ENCODE measurements at regions not wholly inside any gene's neighbourhood (a gene's known extent, or its start where the extent isn't known, plus 50 kb on each side); places are given as distances from the start of the nearest gene placed in this dataset.
"Not testable (repeated sequence)": the region's sequence is repeated elsewhere in the genome, so short reads cannot be mapped to it uniquely, and the experiment has no call there.

DNA sequence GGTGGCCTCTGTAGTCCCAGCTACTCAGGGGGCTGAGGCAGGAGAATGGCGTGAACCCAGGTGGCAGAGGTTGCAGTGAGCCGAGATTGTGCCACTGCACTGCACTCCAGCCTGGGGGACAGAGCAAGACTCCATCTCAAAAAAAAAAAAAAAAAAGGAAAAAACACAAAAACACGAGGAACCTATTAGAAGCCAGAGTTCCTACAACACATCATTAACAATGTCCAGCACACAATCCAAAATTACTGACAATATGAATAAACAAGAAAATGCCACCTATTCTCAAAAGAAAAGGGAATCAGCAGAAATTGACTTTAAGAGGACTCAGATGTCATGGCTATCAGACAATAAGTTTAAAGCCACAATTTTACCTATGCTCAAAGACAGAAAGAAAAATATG, 57.3 kb upstream of the HS3ST3A1 start:
- not testable (repeated sequence) for DNase-seq

DNA sequence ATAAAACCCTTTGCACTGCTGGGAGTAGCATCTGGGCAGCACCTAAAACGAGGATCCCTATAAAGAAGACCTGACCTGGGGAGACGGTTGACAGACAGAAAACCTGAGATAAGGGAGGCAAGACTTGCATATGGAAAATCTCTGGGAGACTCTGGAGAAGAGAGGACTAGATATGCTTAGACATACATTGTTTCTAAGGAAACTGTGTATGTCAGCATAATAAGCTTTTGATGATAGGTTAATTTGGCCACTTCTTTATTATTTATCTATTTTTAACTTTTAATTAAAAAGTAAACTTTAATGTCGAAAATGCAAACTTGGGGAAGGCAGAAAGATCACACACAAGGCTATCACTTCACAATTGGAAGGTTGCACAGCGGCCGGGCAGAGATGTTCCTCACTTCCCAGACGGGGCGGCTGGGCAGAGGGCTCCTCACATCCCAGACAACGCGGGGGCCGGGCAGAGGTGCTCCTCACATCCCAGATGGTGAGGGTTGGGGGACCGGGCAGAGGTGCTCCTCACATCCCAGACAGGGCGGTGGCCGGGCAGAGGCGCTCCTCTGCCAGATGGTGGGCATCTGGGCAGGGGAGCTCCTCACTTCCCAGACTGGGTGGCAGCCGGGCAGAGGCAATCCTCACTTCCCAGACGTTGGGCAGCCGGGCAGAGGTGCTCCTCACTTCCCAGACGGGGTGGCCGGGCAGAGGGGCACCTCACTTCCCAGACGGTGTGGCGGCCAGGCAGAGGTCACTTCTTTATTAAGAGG, 64.3 kb upstream of the HS3ST3A1 start:
- no peak for DNase-seq

DNA sequence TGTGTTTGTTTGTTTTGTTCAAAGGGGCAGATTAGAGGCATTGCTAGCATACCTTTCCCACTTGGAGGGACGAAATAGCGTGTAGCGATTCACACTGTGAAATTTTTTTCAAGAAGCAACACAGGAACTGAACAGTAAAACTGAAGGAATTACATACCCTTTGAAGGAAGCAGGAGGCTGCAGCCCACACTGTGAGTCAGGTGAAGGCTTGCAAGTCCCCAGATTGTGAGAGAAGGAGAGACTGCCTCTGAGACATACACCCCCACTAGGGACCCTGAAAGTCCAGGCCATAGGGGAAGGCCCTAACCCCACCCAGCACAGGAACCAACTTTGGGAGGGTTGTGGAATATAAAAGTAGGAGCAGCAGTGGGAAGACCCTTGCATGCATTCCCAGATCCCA, 69.6 kb upstream of the HS3ST3A1 start:
- DNase-seq = no peak

DNA sequence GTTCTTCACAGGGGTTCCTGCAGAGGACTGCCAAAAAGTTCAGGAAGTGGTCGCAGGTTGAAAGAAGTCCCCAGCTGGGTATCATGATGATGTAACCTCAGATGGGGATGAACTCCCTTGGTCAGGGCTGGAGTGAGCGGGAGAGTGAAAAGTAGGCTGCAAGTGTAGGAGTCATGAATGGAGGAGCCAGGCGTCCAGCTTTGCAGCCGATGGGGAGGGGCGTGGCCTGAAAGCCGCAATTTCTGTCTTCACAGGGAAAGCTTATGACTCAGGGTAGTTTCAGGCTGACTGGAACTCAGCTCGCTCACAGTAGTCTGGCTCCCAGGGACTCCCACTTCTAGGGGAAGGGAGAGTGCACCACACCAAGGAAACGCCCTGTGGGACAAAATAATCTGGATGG, 70.0 kb upstream of the HS3ST3A1 start:
- no peak for DNase-seq

DNA sequence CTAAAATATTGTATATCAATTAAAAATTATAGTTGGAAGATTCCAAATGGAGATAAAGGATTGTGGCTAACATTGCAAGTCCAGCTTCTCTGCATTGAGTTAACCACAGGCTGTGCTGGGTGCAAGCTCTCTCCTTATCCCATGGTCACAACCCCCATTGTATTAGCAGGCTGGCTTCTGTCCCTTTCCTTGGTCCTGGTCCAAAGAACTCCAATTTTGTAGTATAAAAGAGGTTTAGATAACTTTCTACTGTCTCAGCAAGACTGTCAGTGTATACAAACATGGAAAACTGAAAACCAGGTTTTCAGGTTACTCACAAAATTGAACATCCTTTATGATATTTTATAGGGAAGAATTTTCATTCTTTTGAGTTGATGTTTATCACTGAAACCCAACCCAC, 76.6 kb upstream of the HS3ST3A1 start:
- DNase-seq = peak in 1 of 2 donors; percentile 10

DNA sequence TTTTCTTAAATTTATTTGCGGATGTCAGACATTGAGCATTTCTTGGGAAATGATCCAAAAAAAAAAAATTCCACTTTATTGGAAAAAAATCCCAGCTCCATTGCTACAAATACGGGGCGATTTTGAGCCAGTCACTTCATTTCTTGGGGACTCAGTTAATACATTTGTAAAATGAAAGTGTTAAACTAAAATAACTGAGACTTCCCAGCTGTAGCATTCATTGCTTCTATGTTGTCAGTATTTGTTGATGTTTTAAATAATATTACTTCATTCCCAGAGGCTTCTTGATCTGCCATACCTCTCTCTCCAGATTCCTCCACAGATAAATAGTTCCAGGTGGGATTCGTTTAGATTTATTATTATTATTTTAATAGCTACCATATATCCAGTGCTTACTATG, 77.1 kb upstream of the HS3ST3A1 start:
- peak; percentile 24 to 38 for DNase-seq

DNA sequence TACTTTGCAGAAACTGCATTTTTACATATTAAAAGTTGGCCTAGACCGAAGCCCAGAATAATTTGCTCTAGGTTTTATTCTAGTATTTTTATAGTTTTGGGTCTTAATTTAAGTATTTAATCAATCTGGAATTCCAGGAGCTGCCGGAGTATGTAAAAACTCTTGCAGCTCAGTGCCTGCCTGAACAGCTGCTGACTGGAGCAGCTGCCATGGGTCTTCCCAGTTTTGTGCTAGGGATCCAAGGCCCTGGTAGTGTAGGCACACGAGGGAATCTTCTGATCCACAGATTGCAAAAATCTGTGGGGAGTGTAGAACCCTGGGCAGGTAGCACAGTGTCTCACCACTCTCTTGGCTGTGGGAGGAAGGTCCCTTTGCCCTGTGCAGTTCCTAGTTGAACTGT, 87.0 kb upstream of the HS3ST3A1 start:
- no peak for DNase-seq

DNA sequence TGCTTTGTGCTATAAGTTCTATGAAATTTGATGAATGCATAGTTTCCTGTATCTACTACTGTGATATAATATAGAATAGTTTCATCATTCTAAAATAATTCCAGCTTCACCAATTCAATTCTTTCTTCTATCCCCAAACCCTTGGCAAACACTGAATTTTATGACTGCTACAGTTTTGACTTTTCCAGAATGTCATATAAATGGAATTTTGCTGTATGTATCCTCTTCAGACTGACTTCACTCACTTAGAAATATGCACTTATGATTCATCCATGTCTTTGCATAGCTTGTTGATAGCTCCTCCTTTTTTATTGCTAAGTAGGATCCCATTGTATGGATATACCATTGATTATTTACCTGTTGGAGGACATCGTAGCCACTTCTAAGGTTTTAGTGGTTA, 89.1 kb upstream of the HS3ST3A1 start:
- DNase-seq = no peak

DNA sequence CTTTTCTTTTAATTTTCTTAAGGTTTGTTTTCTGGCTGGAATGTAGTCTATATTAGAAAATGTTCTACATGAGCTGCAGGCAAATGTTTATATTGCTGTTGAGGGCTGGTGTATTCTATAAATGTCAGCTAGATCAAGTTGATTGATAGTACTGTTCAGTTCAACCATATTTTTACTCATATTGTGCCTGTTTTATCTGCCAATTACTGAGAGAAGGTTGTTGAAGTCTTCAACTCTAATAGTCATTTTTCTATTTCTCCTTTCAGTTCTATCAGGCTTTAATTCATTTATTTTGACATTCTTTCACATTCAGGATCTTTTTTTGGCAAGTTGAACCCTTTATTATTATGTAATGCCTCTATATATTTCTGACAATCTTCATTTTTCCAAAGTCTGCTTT, 93.2 kb upstream of the HS3ST3A1 start:
- DNase-seq = no peak

DNA sequence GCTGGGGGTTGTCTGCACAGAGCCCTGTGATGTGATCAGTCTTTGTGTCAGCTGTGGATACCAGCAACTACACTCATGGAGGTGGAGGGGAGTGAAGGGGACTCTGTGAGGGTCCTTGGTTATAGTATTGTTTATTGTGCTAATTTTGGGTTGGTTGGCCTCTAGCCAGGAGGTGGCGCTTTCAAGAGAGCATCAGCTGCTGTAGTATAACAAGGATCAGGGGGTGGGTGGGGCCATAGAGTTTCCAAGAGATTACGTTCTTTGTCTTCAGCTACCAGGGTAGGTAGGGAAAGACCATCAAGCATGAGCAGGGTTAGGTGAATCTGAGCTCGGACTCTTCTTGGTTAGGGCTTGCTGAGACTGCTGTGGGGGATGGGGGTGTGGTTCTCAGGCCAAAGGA, 97.1 kb upstream of the HS3ST3A1 start:
- DNase-seq = no peak

DNA sequence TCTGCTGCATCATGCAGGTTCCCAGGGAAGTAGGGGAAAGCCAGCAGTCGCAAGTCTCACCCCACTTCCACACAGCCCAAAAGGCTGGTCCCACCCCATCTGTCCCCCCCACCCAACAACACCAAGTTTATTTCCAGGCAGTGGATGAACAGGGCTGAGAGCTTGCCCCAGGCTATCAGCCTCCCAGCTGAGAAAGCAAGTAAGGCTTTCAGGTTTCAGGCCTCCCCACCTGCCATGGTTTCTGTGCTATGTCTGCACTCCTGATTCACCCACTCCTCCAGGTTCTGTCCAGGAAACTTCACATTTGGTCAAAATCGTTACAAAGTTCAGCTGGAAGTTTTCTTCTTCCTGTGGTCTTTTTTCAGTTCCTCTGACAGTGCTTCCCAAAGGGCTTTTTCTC, 97.5 kb upstream of the HS3ST3A1 start:
- DNase-seq = no peak

DNA sequence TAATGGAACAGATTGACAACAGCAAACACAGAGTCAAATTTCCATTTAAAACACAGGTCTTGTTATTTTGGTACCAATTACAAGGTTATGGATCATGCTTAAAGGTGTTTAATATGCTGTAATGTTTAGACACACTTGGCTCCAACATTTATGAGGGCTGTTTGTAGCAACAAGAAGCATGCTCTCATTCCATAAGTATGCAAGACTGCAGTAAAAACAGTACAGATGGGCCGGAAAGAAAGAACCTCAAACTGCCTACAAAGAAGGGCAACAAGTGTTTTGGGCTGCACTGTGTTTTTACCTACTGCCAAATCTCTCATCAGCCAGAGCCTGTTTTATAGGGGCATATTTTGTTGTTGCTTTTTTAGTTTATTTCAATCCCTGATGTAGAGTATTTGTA, 100.5 kb upstream of the HS3ST3A1 start:
- no peak for DNase-seq

DNA sequence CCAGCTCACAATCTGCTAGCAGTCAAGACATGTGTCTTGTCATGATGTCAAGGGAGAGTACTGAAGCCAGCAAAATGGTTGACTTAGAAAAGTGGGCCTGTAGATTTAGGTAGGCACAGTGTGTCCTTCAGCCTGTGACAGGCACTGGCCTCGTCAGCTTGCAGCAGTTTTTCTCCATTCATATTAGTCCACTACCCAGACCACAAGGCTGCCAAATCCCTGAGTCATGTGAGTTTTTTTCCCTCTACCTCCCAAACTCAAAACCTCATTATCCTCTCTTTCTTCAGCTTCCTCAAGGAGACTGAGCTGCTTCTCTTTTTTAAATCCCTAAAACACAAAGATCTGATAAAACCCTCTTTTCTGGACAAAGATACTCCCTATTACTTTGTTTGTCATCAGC, 102.6 kb upstream of the HS3ST3A1 start:
- DNase-seq = no peak

DNA sequence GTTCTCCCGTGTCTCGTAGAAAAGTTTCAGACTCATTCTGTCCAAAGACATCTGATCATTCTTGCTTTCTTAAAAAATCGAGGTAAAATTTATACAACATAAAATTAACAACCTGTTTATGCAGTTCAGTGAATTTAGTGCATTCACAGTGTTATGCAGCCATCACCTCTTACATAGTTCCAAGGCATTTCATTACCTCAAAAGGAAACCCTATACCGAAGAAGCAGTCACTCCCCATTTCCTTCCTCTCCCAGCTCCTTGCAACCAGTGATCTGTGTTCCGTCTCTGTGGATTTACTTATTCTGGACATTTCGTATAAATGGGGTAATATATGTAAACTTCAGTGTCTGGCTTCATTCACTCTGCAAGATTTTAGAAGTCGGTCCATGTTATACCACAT, 103.5 kb upstream of the HS3ST3A1 start:
- DNase-seq = no peak

DNA sequence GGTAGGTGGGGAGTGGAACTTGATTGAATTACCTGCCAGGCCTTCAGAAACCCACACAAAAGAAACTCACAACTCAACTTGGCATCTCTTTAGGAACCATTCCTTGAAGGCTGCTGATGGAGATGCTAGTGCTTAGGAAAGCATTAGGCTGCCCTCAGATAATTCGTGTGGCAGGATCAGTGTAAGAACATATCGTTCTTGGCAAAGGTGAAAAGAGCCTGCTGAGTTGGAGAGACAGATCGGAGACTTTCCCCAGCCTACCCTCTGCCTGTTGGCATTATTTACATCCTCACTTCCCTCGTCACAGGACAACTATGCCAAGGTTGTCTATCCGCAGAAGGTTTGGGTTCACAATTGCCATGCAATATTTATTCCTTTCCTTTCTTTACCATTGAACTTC, 120.0 kb upstream of the HS3ST3A1 start:
- DNase-seq = no peak

DNA sequence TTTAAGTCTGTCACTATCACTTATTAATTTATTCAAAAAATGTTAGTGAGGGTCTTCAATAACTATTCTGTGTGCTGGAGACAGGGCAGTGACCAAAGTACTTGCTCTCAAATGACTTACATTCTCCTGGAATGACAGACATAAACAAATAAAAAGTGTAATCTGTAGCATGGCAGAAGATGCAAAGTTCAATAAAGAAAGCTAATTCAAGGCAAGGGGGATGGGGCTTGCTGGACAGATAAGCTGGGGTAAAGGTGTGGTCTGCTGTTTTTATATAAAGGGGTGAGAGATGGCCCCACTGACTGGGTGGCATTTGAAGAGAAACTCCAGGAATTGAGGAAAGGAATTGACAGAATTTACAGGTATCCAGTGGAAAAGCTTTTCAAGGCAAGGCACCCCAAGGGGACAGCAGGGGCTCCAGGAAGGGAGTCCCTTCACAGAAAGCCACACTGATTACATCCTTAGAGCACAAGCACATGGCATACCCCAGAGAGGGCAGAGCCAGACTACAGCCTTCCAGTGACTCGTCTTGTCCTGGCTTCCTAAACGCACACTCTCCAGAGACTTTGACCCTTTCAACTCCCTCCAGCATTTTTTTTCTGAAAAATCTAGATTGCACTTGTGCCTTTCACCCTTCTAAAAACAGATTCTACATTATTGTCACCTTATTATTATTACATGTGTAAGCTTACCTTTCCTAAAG, 123.7 kb upstream of the HS3ST3A1 start:
- no peak for DNase-seq

DNA sequence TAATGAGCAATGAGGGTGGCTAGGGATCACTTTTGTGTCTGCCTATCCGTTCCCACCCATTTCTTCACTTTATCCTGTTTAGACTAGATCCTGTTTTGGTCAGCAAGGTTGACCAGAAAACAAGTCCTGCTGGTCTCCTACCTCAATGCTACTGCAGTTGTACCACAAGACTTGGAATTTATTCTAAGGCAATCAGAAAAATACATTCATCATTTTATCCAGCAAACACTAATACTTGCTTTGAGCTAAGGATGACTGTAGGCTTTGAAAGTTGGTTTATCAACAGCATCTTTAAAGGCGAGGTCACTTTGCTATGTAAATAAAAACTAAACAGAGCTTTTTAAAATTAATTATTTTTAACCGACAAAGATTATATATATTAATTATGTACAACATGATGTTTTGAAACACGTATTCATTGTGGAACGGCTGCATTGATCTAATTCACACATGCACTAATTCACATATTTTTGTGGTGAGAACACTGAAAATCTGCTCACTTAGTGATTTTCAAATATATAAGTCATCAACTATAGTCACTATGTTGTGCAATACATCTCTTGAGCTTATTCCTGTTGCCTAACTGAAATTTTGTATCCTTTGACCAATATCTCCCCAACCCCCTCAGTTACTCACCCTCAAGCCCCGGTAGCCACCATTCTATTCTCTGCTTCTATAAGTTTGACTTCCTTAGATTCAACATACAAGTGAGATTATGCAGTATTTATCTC, 125.9 kb upstream of the HS3ST3A1 start:
- no peak for DNase-seq

DNA sequence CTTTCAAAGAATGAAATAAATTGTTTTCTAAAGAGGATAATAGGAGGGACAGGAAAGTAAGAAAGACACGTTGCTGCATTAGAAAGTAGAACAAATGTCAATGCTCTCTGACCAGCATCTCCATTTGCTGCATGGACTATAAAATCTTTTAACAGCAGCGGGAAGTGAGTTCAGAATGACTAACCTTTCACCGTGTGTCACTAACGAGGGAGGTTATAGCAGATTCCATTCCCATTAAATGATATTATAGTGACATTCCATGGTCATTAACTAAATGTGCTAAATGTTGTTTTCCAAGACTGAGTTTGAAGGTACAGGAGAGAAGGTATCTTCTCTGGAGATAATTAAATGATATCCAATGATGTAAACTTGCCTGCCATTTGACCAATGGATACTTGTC, 127.1 kb upstream of the HS3ST3A1 start:
- DNase-seq = no peak

DNA sequence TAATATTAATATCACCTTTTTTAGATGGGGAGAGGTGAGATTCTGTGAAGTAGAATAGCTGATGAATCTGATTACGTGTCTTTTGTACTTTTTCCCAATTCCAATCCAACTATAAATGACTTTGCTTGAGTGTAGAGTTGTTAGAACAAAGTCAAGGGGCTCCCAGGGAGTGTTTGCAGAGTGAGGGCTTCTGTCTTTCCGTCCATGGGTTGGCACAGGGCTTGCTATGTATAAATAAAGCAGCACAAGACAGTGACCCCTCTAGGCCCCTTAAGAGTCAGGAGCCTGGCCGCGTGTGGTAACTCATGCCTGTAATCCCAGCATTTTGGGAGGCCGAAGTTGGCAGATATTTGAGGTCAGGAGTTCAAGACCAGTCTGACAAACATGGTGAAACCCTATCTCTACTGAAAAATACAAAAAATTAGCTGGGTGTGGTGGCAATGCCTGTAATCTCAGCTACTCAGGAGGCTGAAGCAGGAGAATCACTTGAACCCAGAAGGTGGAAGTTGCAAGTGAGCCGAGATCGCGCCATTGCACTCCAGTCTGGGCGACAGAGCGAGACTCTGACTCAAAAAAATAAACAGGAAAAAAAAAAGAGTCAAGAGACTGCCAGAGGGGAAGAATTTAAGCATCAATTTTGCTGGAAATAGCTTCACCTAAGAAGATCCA, 127.9 kb upstream of the HS3ST3A1 start:
- peak; percentile 36 to 50 for DNase-seq

DNA sequence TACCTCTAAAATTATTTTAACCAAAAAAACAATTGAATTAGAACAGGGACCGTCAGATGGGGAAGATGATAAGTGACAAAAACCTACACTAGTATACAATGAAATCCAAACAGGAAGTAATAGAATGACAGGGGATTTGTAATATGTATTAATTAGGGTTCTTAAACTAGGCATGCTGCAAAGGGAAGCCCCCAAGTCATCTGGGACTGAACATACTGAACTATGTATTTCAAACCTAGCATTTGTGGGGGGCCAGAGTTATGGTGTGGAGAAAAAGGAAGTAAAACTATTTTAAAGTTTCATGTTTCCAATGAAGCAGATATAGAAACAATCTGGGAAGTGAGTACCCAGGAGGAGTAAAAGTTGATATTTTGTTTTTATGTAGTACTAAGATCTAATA, 133.2 kb upstream of the HS3ST3A1 start:
- DNase-seq = no peak

DNA sequence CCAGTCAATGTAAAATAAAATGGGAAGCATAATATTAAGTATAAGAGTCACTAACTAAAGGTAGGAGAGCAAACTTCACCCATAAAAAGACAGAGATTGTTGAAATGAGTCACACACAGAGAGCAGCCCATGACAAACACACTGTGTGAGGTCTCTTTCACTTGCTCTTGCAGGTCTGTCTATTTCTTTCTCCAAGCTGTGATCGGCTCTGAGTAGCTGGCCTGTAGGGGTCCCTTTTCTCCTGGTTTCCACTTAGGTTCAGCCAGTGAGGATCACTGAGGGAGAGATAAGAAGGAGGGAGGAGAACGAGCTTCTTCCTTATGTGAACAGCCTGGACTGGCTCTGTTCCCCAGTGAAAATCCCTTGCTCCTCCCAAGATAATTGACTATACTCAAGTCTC, 133.7 kb upstream of the HS3ST3A1 start:
- no peak for DNase-seq

DNA sequence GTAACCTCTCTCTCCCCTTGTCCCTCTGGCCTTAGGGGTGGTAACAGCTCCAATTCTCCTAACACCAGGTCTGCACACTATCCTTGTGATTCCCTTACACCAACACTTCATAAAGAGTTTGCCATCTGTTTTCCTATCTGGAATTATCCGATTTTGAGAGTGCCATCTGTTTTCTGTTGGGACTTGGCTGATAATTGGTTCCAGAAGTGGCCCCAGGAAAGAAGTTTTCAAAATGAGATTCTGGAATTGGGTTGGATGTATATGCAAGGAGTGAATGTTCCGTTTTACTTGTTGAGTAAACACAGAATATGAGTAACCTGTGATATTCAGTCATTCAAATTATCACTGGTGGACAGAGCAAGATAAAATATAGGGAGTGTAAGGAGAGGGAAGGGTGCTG, 134.1 kb upstream of the HS3ST3A1 start:
- DNase-seq = no peak

DNA sequence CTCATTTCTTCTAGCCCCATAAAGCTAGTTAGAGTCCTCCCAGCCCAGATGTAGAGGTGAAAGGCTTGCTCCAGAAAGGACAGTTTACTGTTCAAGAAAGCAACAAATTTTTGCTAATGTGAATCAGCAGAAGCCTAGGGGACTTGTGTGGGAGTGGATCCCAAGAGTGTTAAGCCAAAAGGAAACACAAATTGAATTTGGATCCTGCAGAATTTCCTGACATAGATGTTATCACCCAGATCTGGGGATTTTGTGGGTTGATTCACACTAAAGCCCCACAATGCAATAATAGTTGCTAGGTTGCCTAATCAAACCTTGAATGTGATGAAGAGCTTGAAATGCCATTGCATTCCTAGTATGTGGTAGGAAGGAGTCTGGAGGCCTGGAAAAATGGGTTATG, 135.2 kb upstream of the HS3ST3A1 start:
- DNase-seq = no peak

Measured in right lung (tissue), 2 donors.